Large intestine (tissue), 3 donors: ENCODE measurements at regions not wholly inside any gene's neighbourhood (a gene's known extent, or its start where the extent isn't known, plus 50 kb on each side); places are given as distances from the start of the nearest gene placed in this dataset.

Source experiments
- DNase-seq, 2 donors: peaks; one replicate each; pipeline versions ENCODE4 v3.0.0 to v3.0.0-alpha.2; 2013
- H3K27ac ChIP-seq: one replicate; pipeline ENCODE4 v1.5.1; 2013; ENCODE audit warnings: low read length
- H3K27me3 ChIP-seq: 2 replicates; pipeline ENCODE4 v1.6.1; 2013; ENCODE audit warnings: low read length; ENCODE audit not compliant: control insufficient read depth, insufficient read depth
- H3K36me3 ChIP-seq: 2 replicates; pipeline ENCODE4 v1.6.1; 2013; ENCODE audit warnings: low read length; ENCODE audit not compliant: control insufficient read depth, insufficient read depth
- H3K4me1 ChIP-seq: one replicate; pipeline ENCODE4 v1.6.1; 2013; ENCODE audit warnings: low read length; ENCODE audit not compliant: control insufficient read depth, insufficient read depth
- H3K4me3 ChIP-seq: one replicate; pipeline ENCODE4 v1.5.1; 2013; ENCODE audit warnings: low read length
- H3K9me3 ChIP-seq: one replicate; pipeline ENCODE4 v1.6.1; 2013; ENCODE audit warnings: mild to moderate bottlenecking, low read depth, low read length, moderate library complexity; ENCODE audit not compliant: control insufficient read depth
- WGBS: methylation state at CpG from one replicate; pipeline ENCODE4 v1.1.5; 2013; ENCODE audit warnings: low lambda C conversion rate; ENCODE audit not compliant: insufficient coverage; 5-methylcytosine and 5-hydroxymethylcytosine counted together

DNA sequence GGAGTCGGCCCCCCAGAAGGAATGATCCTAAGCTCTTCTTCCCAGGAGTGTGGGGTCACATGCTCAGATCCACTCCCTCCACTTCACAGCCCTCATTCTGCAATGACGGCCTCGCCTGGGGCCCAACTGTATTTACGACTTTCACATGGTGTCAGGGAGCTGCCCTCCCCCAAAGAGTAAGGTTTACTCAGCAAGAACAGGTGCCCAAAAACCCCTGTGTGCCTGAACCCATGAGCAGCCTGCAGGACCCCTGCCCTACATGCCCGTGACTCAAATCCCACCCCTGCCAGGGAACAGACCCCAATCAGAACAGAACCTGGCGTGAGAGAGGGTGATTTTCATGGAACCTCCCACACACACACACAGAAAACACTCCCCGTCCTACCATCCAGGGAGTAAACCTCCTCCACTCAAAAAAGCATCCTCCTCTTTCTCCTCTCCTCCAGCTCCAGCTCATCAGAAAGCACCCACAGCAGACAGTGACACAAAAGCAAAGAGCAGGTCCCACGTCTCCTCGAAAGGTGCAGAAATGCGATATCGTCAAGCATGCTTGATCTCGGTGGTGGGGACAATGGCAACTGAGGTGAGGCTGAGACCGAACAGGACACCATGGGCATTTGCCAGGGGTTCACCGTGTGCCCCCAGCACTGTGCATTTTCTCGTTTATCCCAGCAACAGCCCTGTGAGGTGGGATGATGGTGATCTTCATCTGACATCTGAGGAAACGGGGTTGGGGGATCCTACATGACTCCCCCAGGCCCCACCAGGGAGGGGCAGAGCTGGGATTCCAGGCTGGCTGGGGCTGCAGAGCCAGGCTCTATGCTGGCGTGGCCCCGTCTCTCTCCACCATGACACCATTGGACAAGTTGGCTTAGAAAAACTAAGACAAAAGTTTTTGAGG is 397.9 kb downstream of the NPHP4 start:
- Histone ChIP-seq H3K27ac (no peak overlapping the region), H3K36me3 (no peaks in the 10 kb centered on the region), H3K9me3 (no peaks in the 10 kb centered on the region), H3K4me3 (no peak overlapping the region), H3K4me1 (no peaks in the 10 kb centered on the region), H3K27me3 (no peaks in the 10 kb centered on the region)
- DNase-seq = no peak
- no CpG with 5 or more reads among the region's 18 CpGs for WGBS

DNA sequence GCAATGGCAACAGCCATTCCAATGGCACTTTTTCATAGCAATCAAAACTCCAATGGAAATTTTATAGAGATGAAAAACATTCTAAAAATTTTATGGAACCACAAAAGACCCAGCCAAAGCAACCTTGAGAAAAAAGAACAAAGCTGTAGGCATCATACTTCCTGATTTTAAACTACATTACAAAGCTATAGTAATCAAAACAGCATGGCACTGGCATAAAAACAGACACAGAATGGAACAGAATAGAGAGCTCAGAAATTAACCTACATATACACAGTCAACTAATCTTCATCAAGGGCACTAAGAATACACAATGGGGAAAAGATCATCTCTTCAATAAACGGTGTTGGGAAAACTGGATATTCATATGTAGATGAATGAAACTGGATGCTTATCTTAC is 401.5 kb downstream of the NPHP4 start:
- no CpG with 5 or more reads among the region's 1 CpG for WGBS
- Histone ChIP-seq H3K27me3 (no peaks in the 10 kb centered on the region), H3K27ac (no peak overlapping the region), H3K4me1 (no peaks in the 10 kb centered on the region), H3K36me3 (no peaks in the 10 kb centered on the region), H3K4me3 (no peak overlapping the region), H3K9me3 (no peaks in the 10 kb centered on the region)
- no peak for DNase-seq

DNA sequence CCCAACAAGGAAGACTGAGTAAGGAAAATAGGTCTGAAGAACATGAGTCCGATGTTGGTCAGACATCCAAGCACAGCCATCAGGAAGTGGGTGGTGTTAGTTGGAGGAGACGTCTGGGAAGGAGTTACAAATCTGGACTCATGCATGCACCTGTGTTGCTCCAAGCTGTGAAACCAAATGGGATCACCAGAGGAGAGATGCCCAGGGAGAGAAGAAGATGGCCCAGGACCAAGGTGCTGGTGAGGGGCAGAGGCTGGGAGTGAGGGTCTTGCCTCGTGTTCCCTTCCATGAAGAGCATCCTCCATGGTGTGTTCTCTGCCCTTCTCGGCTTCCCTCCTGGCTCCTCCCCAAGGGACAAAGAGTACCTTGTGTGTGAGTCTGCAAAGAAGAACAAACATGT is 405.6 kb downstream of the NPHP4 start:
- Histone ChIP-seq H3K36me3 (no peaks in the 10 kb centered on the region), H3K4me1 (no peaks in the 10 kb centered on the region), H3K9me3 (no peaks in the 10 kb centered on the region), H3K27me3 (no peaks in the 10 kb centered on the region), H3K4me3 (no peak overlapping the region), H3K27ac (no peak overlapping the region)
- 100% methylated on average over 1 of the region's 4 CpGs for WGBS
- no peak for DNase-seq

DNA sequence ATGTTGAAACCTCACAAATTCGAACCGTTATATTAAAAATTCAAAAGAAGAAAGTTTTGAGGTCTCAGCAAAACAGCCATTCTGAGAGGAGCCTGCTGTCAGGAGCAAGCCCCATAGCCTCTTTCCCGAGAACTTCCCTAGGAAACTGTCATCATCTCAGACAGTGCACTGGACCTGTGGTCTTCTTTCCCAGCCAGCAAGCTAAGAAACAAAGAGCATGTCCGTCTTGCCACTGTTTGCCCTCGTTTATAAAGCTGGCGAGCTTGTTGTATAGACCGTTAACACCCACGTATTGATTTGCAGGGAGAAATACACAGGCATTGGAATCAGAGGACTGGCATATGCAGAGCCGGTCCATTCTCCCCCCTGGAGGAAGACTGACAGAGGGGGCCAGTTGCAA is 407.0 kb downstream of the NPHP4 start:
- H3K9me3 ChIP-seq = no peaks in the 10 kb centered on the region
- no peak for DNase-seq
- H3K4me1 ChIP-seq = no peaks in the 10 kb centered on the region
- no peaks in the 10 kb centered on the region for H3K36me3 ChIP-seq
- WGBS = no CpG with 5 or more reads among the region's 9 CpGs
- H3K27me3 ChIP-seq = no peaks in the 10 kb centered on the region
- H3K27ac ChIP-seq = no peak overlapping the region
- no peak overlapping the region for H3K4me3 ChIP-seq

DNA sequence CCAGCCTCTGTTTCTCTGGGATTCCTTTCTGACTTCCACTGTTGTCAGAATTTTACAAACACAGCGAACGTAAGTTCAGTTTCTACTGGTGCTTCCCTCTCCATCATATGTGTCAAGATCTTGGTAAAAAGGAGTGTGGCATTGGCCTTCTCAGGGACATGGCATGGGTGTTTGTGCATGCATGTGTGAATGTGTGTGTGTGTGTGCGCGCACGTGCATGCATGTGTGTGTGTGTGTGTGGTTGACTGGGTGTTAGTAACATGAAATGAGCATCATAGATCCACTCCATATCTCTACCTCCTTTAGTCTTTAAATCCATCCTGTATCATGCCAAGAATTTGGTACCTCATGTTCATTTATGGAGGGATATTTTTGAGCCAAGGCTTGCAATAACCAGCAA is 411.3 kb downstream of the NPHP4 start:
- Histone ChIP-seq H3K4me3 (no peak overlapping the region), H3K27ac (no peak overlapping the region), H3K36me3 (no peaks in the 10 kb centered on the region), H3K9me3 (no peaks in the 10 kb centered on the region), H3K27me3 (no peaks in the 10 kb centered on the region), H3K4me1 (no peaks in the 10 kb centered on the region)
- no peak for DNase-seq
- WGBS = no CpG with 5 or more reads among the region's 5 CpGs

DNA sequence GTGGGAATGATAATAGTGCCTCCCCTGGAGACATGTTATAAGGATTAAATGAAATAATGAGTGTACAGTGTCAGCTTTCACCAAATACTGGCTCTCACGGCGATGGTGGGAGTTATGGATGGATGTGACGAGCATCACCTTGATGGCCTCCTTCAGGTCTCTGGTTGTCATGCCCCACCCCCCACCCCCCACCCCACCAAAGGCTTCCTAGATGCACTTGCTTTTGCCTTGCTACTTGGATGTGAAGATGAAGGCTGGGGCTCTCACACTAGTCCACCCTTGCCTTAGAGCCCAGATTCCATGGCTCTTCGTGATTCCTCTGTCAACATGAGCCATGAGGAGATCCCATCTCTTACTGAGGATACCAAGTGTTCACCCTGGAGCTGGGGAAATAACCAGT is 412.3 kb downstream of the NPHP4 start:
- no peaks in the 10 kb centered on the region for H3K27me3 ChIP-seq
- no peaks in the 10 kb centered on the region for H3K9me3 ChIP-seq
- no peak for DNase-seq
- no peaks in the 10 kb centered on the region for H3K4me1 ChIP-seq
- no peaks in the 10 kb centered on the region for H3K36me3 ChIP-seq
- no CpG with 5 or more reads among the region's 4 CpGs for WGBS
- H3K4me3 ChIP-seq = no peak overlapping the region
- H3K27ac ChIP-seq = no peak overlapping the region

DNA sequence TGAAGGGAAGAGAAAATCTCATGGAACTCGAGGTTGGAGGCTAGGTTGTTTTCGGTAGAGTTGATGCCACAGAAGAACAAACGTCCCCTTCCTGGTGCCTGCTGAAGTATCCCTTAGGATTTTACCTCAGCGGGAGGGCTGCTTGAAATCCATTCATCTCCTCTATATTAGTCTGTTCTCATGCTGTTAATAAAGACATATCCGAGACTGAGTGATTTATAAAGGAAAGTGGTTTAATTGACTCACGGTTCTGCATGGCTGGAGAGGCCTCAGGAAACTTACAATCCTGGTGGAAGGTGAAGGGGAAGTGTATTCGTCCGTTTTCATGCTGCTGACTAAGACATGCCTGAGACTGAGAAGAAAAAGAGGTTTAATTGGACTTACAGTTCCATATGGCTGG is 413.5 kb downstream of the NPHP4 start:
- Histone ChIP-seq H3K27ac (no peak overlapping the region), H3K4me1 (no peaks in the 10 kb centered on the region), H3K27me3 (no peaks in the 10 kb centered on the region), H3K9me3 (no peaks in the 10 kb centered on the region), H3K36me3 (no peaks in the 10 kb centered on the region), H3K4me3 (no peak overlapping the region)
- DNase-seq = no peak
- WGBS = no CpG with 5 or more reads among the region's 8 CpGs

DNA sequence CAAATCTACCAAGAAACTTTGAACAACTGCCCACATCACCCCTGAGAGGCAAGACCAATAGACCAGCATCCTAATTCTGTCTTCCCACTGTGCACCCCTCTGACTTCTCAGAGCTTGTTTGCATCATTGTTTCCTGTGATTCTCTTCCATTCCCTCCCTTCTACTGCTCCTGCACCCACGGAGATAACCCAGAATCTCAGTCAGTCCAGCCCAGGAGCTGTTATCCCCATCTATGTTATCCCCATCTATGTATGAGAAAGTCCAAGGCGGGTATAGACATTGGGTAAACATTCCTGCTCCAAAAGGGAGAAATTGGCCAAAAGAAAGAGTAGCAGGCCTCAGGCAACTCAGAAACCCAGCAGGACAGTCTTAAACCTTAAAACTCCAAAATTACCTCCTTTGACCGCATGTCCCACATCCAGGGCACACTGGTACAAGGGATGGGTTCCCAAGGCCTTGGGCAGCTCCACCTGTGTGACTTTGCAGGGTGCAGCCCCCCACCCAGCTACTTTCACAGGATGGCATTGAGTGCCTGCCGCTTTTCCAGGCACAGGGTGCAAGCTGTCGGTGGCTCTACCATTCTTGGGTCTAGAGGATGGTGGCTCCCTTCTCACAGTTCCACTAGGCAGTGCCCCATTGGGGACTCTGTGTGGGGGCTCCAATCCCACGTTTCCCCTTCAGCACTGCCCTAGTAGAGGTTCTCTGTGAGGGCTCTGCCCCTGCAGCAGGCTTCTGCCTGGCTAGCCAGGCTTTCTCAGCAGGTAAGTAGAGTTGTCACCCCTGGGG is 414.8 kb downstream of the NPHP4 start:
- no peaks in the 10 kb centered on the region for H3K4me1 ChIP-seq
- no peak overlapping the region for H3K4me3 ChIP-seq
- H3K27ac ChIP-seq = no peak overlapping the region
- 60% methylated on average over 1 of the region's 6 CpGs for WGBS
- H3K27me3 ChIP-seq = no peaks in the 10 kb centered on the region
- no peaks in the 10 kb centered on the region for H3K9me3 ChIP-seq
- no peak for DNase-seq
- no peaks in the 10 kb centered on the region for H3K36me3 ChIP-seq

DNA sequence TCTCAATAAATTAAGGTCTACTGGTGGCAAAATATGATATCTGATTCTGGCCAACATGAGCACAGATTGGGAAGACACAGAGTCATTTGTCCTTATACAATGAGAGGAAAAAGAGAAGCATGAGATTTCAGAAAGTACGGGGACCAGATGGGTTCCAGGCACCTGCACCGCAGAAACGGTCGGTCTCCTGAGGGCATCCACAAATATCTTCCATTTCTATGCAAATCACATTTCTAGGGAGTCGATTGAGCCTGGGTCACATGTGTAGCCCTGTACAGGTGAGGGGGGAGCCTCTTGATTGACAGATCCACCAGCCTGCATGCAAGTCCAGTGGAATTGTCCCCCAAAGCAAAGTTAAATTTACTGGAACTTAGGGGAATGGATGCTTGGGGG is 415.6 kb downstream of the NPHP4 start:
- H3K4me3 ChIP-seq = no peak overlapping the region
- H3K9me3 ChIP-seq = no peaks in the 10 kb centered on the region
- H3K27ac ChIP-seq = no peak overlapping the region
- no peaks in the 10 kb centered on the region for H3K36me3 ChIP-seq
- WGBS = no CpG with 5 or more reads among the region's 5 CpGs
- no peak for DNase-seq
- no peaks in the 10 kb centered on the region for H3K27me3 ChIP-seq
- no peaks in the 10 kb centered on the region for H3K4me1 ChIP-seq

DNA sequence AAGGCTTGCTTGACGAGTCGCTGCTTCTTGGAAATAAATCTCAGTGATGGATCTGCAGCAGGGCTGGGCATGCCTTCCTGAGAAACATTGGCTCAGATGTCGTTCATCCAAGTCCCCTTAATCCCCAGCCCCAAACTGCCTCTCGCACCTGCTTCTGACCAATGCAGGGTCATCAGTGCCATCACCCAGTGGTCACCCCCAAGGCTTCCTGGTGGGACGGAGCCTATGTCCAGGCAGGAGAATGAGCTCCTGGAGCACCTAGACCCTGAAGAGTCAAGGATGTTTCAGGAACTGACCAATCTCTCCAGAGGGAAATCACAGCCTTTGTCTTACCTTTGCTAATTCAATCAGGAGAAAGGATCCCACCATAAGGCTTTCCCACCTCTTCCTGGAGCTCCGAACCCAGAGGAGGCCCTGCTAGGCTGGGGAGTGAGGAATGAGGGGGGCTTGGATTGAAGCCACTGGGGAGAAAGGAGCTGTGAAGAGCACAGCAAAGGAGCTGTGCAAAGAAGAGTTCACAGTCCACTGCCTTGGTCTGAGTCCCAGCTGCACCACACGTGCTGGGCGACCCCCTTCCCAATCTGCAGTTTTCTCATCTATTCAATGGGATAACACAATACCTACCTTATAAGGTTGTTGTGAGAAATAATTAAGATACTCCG is 416.1 kb downstream of the NPHP4 start:
- H3K4me3 ChIP-seq = no peak overlapping the region
- H3K4me1 ChIP-seq = no peaks in the 10 kb centered on the region

More for the DNA sequence above, 416.1 kb downstream of the NPHP4 start:
- Histone ChIP-seq H3K27ac (no peak overlapping the region), H3K9me3 (no peaks in the 10 kb centered on the region), H3K27me3 (no peaks in the 10 kb centered on the region), H3K36me3 (no peaks in the 10 kb centered on the region)
- no CpG with 5 or more reads among the region's 9 CpGs for WGBS
- DNase-seq = no peak
